NCI-H2029 (cell line): ENCODE measurements at regions not wholly inside any gene's neighbourhood (a gene's known extent, or its start where the extent isn't known, plus 50 kb on each side); places are given as distances from the start of the nearest gene placed in this dataset.

Experiments
- DNase-seq: peaks from one replicate; lab custom pipeline; 2025; lab: John Stamatoyannopoulos, UW

DNA sequence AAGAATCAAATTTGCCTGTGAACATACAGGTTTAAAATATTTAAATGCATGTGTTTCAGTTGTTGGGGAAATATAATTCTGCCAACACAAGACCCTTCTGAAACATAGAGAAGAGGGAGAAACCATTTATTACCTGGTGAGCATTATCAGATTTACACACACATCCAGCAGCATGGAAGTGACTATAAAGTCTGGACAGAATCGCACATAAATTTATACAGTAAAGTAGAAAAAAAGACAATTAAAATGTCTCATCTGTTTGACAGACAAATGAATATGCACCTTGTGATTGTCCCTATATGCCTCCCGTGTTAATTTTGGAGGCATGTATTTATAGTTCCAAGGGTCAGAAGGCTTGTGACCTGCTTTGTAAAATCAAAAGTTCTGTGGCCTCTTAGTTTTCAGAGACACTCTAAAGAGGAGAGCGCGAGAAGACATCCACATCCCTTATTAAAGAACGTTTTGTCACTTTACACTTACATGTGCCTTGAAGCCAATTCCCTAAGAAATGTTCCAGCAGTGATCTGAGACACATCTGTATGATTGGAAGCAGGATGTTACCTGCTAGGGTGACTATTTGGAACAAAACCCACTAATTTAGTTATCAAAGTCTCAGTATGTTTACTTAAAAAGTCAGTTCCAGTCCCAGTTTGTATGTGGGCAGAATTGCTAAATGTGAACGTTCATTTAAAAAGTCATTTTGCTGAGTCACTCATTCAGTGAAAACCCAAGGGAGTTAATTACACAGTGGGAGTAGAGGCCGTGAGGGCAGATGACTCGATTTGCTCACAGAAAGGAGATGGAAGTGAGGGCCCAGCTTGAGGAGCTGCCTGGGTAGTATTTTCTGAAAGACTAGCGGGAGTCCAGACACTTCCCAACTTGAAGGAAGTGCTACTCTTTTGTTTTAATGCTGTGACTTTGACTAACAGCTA lies 527.6 kb upstream of the MEX3C start:
- DNase-seq = no peak

- DNase-seq = no peak
Measured at GRCh38 chr18:51726614-51727013, 529.1 kb upstream of the MEX3C start.

DNA sequence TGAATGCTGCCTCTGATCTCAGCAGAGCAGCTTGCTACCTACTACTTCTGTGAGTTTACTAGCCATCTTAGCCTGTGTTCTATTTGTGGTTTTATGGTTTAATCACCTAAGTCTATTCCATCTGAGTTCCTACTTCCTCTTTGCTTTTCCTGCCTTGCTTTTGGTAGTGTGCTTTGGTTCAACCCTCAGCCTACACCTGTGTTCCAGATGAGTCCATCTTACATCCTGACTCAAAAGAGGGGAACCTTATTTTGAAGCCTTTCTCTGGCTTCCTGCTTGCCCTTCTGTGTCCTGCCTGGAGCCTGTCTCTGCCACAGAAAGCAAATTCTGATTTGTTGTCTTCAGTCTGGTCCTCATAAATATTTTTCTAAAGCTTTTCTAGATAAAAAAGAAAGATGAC lies 530.3 kb upstream of the MEX3C start:
- no peak for DNase-seq

GRCh38 chr18:51731070-51731469 lies 533.6 kb upstream of the MEX3C start:
- DNase-seq = no peak

GRCh38 chr18:51734576-51734975 lies 537.1 kb upstream of the MEX3C start:
- no peak for DNase-seq

DNA sequence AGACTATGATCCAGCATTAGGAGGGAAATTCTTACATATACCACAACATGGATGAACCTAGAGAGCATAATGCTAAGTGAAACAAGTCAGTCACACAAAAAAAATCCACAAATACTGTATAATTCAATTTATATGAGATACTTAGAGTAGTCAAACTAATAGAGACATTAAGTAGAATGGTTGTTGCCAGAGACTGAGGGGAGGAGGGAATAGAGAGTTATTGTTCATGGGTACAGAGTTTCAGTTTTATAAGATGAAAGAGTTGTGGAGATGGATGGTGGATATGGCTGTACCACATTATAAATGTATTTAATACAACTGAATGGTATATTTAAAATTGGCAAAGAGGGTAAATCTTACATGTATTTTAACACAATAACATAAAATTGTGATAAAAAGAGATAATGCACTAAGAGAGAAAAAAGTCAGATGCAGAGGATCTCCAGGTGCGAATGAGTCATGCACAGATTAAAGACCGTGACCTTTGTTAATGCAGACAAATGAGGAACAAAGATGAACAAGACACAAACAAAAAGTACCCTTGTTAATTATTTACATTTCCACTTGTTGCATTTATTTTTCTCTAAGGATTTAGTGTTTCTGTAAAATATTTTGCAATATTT lies 541.7 kb upstream of the MEX3C start:
- DNase-seq = no peak

DNA sequence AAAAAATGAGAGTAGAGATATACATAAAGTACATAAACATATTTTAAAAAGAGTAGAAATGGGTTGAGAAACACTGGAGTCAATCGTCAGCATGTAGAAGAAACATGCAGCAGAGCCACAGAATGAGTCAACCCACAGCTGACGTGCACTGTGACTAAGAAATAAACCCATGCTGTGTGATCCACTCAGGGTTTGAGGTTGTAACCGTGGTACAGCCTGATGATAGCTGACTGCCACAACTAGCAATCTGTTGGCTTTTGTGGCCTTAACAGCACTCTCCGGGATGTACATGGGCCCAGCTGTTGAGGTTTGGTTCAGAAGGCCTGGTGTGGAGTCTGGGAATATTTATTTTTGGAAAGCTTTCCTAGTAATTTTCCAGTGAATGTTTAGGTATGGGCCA lies 554.4 kb upstream of the MEX3C start:
- no peak for DNase-seq

GRCh38 chr18:51753365-51754057 lies 556.0 kb upstream of the MEX3C start:
- DNase-seq = no peak

DNA sequence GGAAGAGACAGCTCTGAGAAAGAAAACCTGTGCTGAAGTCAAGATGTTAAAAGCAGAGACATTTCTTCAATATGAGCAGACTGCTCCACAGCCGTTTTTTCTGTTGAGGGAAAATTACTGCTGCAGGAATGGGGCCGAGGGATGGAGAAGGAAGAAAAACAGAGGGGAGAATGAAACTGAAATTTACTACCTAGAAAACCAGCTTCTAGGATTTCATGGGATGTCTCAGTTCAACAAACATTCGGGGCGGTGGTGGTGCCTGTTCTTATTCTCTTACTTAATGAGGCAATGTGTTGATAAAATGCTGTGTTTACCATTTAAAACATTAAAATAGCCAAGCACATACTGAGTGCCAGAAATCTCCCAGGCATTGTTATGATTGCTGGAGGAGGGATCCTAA lies 557.1 kb upstream of the MEX3C start:
- no peak for DNase-seq

GRCh38 chr18:51757255-51757924 lies 559.9 kb upstream of the MEX3C start:
- no peak for DNase-seq

DNA sequence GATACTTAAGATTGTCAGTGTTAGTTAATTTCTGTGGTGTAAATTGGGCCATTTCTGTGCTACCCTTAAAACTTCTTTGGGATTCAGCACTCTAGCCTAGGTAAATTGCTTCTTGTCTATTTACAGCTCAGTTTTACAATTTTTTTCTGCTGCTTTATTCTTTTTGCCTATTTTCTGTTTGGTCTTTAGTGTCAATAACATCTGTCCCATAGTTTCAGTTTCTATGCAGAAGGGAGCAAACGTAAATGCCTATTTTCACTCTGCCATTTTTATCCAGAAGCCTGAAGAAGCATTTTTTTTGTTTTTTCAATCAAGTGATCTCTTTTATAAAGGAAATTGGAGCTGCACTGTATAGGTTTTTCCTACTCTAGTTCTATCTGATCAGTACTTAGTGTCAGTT lies 564.9 kb upstream of the MEX3C start:
- no peak for DNase-seq

- DNase-seq = no peak
Measured at GRCh38 chr18:51765606-51766360, 568.3 kb upstream of the MEX3C start.

GRCh38 chr18:51767293-51767692 lies 569.8 kb upstream of the MEX3C start:
- DNase-seq = no peak

GRCh38 chr18:51778115-51778514 lies 561.9 kb upstream of the DCC start:
- DNase-seq = no peak

DNA sequence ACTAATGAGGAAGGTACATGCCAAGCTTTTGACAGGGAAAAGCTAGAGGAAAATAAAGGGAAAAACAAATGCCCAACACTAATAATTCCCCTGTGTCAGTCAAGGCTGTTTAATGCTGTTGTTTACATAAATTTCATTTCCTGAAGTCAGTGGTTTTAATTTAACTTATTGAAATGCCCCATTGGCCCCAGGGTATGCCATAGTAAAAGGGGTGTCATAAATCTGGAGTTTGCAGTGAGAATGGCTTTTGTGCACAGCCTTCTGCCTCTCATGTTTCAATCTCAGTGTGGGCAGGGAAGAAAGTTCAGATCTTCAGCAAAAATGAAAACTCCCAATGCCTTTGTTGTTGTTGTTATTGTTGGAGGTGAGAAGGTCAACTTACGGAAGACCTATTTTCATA lies 550.1 kb upstream of the DCC start:
- DNase-seq = no peak

DNA sequence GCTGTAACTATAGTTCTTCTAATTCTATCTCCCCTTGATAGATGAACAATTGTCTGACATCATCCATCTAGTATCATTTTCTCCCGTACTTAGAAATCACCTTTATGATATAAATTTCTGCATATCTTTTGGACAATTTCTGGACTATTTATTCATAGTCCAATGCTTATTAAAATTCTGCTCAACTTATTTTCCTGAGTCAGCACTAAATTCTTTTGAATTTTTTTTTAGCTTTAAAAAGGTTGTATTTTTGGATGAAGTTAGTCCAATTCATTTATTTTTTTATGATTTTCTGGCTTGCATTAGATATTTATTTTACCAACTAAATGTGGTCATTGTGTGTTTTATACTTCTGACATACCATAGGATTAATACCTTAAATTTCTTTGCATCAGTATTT lies 538.5 kb upstream of the DCC start:
- DNase-seq = no peak

- DNase-seq = no peak
Measured at GRCh38 chr18:51802569-51803428, 537.2 kb upstream of the DCC start.

DNA sequence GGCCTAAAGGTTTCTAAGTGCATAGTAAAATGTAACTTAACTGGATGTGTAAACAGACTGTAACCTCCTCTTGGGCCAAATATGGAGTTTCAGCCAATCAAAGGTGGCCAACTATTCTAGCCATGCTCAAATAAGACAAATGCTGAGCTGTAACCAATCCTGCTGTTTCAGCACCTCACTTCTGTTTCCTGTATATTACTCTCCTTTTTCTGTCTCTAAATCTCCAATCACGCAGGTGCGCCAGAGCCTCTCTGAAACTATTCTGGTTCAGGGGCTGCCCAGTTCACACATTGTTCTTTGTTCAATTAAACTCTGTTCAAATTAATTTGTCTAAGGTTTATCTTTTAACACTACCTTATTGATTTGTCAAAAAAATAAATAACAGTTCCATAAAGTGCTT lies 532.7 kb upstream of the DCC start:
- DNase-seq = no peak

- DNase-seq = no peak
Measured at GRCh38 chr18:51811883-51812282, 528.1 kb upstream of the DCC start.

DNA sequence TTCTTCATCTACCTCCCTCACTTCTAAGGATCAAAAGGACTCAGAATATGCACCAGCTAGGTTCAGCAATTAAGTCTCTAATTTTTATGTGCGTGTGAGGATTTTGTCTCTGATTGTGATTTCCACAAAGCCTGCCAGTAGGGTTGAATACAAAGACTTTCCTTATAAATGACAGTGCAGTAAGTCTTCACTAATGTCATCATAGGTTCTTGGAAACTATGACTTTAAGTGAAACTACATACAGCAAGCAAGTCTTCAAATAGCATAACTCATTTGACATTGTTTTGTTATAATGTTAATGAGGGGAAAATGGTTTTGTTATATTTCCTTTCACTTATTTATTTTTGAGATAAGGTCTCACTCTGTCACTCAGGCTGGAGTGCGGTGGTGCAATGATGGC lies 526.3 kb upstream of the DCC start:
- no peak for DNase-seq

GRCh38 chr18:51821610-51822009 lies 518.4 kb upstream of the DCC start:
- no peak for DNase-seq
